ENCODE measurements at regions not wholly inside any gene's neighbourhood (a gene's known extent, or its start where the extent isn't known, plus 50 kb on each side); places are given as distances from the start of the nearest gene placed in this dataset.
"Not testable (repeated sequence)": the region's sequence is repeated elsewhere in the genome, so short reads cannot be mapped to it uniquely, and the experiment has no call there.

DNA sequence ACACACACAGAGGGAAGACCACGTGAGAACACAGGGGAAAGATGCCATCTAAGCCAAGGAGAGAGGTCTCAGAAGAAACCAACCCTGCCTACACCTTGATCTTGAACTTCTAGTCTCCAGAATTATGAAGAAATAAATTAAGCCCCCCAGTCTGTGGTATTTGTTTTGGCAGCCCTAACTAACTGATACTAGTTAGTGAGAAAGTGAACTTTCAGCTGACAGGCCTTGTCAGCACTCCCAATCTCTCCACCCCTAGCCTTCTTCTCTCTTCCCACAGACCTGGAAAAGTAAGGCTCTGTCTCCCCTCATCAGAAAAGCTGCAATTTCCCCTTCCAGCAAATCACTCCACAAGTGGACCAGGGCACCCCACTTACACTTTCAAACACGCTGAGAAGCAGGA is 108.6 kb upstream of the CDYL start:
- Mint-ChIP-seq H3K4me1 (no peaks in the 10 kb centered on the region), H3K9me3 (no peaks in the 10 kb centered on the region)

GRCh38 chr6:4666886-4667513 is 109.2 kb upstream of the CDYL start:
- no peaks in the 10 kb centered on the region for H3K36me3 Mint-ChIP-seq
- H3K27ac Mint-ChIP-seq, result no peak overlapping the region
- no peaks in the 10 kb centered on the region for H3K27me3 Mint-ChIP-seq
- no peak overlapping the region for H3K4me3 Mint-ChIP-seq
- no peaks in the 10 kb centered on the region for H3K4me1 Mint-ChIP-seq
- no peaks in the 10 kb centered on the region for H3K9me3 Mint-ChIP-seq

More for the DNA sequence above, 108.6 kb upstream of the CDYL start:
- no peaks in the 10 kb centered on the region for H3K27me3 Mint-ChIP-seq
- H3K36me3 Mint-ChIP-seq, result no peaks in the 10 kb centered on the region
- H3K27ac Mint-ChIP-seq, result no peak overlapping the region
- no peak overlapping the region for H3K4me3 Mint-ChIP-seq

DNA sequence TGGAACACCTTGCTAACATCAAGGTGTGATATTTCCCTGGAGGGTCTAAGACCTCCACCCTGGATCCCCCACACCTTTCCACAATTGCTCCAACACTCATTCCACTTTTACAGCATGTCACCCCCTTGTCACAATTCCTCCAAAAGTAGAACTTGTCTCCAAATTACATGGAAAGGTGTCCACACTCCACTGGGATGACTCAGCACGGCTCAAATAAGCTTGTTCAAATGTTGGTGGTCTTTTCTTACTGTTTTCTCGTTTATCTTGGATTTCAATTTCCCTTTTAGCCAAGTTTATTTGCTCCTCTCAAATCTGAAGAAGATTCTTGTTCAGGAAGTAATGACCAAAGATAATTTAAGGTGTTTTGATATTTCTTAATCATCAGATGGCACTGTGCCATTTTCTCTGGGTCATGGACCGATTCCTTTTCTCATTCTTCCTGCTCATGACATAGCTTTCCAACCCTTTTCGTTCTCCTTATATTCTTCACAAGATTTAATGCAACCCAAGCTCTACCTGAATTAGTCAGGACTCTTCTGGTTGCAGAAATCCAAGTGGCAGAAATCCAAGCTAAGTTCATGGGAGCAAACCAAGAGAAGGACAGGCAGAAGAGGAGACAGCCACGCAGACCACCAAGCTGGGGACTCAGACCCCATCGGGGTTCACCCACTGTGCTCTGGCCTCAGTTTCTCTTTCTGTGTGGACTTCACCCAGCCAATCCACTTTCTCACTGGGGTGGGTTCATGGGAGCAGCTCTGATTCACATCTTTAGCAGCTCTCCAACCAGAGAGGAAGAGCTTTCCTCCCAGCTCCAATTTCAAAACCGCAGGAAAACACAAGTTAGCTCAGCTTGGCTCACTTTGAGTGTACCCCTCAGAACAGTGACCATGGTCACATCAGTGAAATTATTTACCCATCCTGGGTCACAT is 110.5 kb upstream of the CDYL start:
- H3K9me3 Mint-ChIP-seq, result no peaks in the 10 kb centered on the region
- peaks cover 2% of the 10 kb centered on the region for H3K27me3 Mint-ChIP-seq
- H3K4me3 Mint-ChIP-seq, result no peak overlapping the region
- H3K27ac Mint-ChIP-seq, result no peak overlapping the region
- no peaks in the 10 kb centered on the region for H3K36me3 Mint-ChIP-seq
- no peaks in the 10 kb centered on the region for H3K4me1 Mint-ChIP-seq

DNA sequence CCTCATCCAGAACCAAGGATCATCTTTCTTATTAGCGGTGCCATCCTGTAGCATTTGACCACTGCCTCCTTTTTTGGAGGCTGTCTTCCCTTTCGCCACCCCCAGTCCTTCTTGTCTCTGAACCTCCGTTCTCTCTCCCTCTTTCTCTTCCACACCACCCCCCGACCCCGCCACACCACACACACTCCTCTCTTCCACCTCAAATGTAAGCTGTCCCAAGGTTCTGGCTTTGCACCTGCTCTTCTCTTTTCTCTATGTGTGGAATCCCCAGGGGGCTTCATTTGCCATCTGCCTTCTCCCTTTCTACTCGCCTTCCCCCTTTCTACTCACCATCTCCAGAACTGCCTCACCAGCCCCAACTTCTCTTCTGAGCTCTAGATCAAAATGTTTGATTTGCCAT is 111.3 kb upstream of the CDYL start:
- no peaks in the 10 kb centered on the region for H3K36me3 Mint-ChIP-seq
- H3K4me3 Mint-ChIP-seq, result no peak overlapping the region
- H3K9me3 Mint-ChIP-seq, result no peaks in the 10 kb centered on the region
- H3K27me3 Mint-ChIP-seq, result peaks cover 2% of the 10 kb centered on the region
- H3K27ac Mint-ChIP-seq, result no peak overlapping the region
- no peaks in the 10 kb centered on the region for H3K4me1 Mint-ChIP-seq

DNA sequence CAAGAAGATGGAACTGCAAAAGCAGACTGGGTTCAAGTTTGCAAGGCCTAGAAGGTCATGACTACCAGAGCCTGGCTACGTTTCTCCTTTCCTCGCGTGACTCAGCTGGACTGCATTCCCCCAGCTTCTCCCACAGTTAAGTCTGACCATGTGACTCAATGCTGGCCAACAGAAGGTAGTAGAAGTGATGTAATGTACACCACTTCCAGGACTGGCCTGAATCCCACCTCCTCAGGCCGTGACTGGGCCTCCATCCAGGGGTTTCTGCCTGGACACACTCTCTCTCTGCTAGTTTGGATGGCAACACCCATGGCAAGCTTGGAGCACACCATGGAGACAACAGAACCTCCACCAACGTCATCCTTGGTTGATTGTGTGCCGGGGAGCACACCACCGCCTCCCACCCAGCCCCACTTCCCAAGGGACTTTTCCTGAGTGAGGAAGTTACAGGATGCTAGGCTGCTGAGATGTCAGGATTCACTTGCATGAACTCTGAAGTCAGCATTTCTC is 112.0 kb upstream of the CDYL start:
- Mint-ChIP-seq H3K4me3 (no peak overlapping the region), H3K9me3 (no peaks in the 10 kb centered on the region), H3K36me3 (no peaks in the 10 kb centered on the region), H3K27ac (no peak overlapping the region), H3K4me1 (no peaks in the 10 kb centered on the region), H3K27me3 (peaks cover 2% of the 10 kb centered on the region)

DNA sequence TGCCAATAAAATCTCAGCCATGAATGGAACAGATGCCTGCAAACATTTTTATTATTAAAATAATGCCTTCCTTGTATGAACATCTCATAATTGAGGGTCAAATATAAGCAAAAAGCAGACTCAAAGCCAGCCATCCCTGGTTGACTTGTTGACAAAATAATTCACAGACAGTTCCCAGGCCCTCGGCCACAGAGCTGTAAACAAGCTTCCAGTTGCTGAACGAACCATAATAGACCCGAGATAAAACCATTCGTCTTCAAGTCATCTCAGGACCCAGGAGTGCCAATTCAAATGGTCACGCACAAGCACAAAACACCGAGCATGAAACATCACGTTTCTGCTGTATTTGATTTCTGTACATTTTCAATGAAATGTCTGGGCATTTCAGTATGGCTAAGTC is 113.3 kb upstream of the CDYL start:
- Mint-ChIP-seq H3K36me3 (no peaks in the 10 kb centered on the region), H3K27ac (no peak overlapping the region), H3K9me3 (no peaks in the 10 kb centered on the region), H3K27me3 (peaks cover 2% of the 10 kb centered on the region), H3K4me3 (no peak overlapping the region), H3K4me1 (no peaks in the 10 kb centered on the region)

- Mint-ChIP-seq H3K9me3 (no peaks in the 10 kb centered on the region), H3K27me3 (peaks cover 2% of the 10 kb centered on the region), H3K4me3 (no peak overlapping the region), H3K36me3 (no peaks in the 10 kb centered on the region), H3K4me1 (no peaks in the 10 kb centered on the region), H3K27ac (no peak overlapping the region)
Observed at GRCh38 chr6:4661391-4661790, 114.8 kb upstream of the CDYL start.

DNA sequence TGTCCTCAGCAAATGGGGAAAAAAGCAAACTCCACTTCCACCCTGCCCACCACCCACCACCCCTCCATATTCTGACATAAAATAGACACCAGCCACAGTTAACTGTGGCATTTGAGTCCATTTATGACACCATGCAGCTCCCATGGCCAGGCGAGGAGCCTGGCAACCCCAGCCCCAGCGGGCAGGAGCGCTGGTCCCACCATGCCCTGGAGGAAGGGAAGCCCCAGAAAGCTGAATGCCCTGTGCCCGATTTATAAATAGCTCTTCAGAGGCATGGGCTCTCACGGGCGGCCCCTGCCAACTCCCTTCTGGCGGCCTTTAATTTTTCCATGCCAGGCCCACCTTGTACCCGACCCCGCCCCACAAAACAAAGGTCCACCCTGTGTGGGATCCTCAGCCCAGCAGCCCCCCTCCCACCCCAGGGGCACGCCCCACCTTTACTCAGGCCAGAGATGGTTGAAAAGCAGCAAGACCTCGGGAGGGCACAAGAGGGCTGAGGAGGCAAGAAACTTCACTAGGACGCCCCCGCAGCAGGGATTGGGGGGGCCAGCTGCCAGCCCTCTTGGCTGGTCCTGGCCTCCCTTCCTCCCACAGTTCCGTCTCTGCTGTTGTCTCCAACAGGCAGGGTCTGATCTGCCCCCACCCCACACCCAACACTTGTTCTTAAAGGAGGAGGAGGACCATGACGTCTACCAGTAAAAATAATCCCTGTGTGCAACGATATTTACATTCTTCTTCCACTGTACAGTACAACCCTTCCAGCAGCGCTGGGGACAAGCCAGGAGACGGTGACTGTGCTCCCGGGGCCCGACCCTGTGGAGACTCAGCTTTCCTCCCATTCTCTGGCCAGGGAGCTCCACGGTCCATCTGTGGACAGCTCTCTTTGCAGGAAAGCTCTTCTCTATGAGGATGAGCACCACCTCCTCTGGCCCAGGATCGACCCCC is 115.6 kb upstream of the CDYL start:
- Mint-ChIP-seq H3K4me3 (no peak overlapping the region), H3K36me3 (no peaks in the 10 kb centered on the region), H3K27me3 (peaks cover 2% of the 10 kb centered on the region), H3K9me3 (no peaks in the 10 kb centered on the region), H3K27ac (no peak overlapping the region), H3K4me1 (no peaks in the 10 kb centered on the region)

DNA sequence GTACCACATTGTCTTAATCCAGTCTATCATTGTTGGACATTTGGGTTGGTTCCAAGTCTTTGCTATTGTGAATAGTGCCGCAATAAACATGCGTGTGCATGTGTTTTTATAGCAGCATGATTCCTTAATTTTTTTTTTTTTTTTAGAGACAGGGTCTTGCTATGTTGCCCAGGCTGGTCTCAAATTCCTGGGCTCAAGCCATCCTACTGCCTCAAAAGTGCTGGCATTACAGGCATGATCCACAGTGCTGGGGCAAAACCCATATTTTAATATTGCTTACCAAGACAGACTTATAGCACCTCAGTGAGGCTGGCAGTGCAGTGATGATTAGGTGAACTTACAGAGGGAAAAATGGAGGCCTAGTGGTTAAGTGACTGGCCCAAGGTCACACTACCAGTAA is 116.5 kb upstream of the CDYL start:
- H3K9me3 Mint-ChIP-seq, H3K27ac Mint-ChIP-seq, H3K4me3 Mint-ChIP-seq, H3K27me3 Mint-ChIP-seq, H3K36me3 Mint-ChIP-seq, H3K4me1 Mint-ChIP-seq: not testable (repeated sequence)

GRCh38 chr6:4658486-4658885 is 117.7 kb upstream of the CDYL start:
- H3K9me3 Mint-ChIP-seq, result no peaks in the 10 kb centered on the region
- H3K4me1 Mint-ChIP-seq, result no peaks in the 10 kb centered on the region
- H3K36me3 Mint-ChIP-seq, result peaks cover 2% of the 10 kb centered on the region
- H3K4me3 Mint-ChIP-seq, result no peak overlapping the region
- no peak overlapping the region for H3K27ac Mint-ChIP-seq
- H3K27me3 Mint-ChIP-seq, result peaks cover 5% of the 10 kb centered on the region

GRCh38 chr6:4656106-4656505 is 120.1 kb upstream of the CDYL start:
- no peak overlapping the region for H3K27ac Mint-ChIP-seq
- H3K9me3 Mint-ChIP-seq, result no peaks in the 10 kb centered on the region
- peaks cover 8% of the 10 kb centered on the region for H3K27me3 Mint-ChIP-seq
- no peak overlapping the region for H3K4me3 Mint-ChIP-seq
- no peaks in the 10 kb centered on the region for H3K4me1 Mint-ChIP-seq
- peaks cover 2% of the 10 kb centered on the region for H3K36me3 Mint-ChIP-seq

GRCh38 chr6:4655196-4656025 is 120.8 kb upstream of the CDYL start:
- Mint-ChIP-seq H3K36me3 (peaks cover 2% of the 10 kb centered on the region), H3K27ac (no peak overlapping the region), H3K4me1 (no peaks in the 10 kb centered on the region), H3K9me3 (no peaks in the 10 kb centered on the region), H3K27me3 (peaks cover 10% of the 10 kb centered on the region), H3K4me3 (no peak overlapping the region)

DNA sequence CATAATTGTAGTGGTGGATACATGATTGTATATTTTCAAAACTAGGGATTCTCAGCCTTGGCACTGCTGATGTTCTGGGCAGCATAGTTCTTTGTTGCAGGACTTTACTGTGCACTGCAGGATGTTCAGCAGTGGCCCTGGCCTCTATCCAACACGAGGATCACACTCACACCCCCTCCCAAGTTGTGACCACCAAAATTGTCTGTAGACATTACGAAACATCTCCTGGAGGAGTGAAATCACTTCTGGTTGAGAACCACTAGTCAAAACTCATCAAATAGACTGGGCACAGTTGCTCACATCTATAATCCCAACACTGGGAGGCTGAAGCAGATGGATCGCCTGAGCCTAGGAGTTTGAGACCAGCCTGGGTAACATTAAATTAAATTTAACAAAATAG is 123.1 kb upstream of the CDYL start:
- Mint-ChIP-seq H3K4me1 (no peaks in the 10 kb centered on the region), H3K27me3 (peaks cover 22% of the 10 kb centered on the region), H3K36me3 (peaks cover 2% of the 10 kb centered on the region), H3K4me3 (no peak overlapping the region), H3K9me3 (no peaks in the 10 kb centered on the region), H3K27ac (no peak overlapping the region)

- peaks cover 26% of the 10 kb centered on the region for H3K27me3 Mint-ChIP-seq
- no peak overlapping the region for H3K27ac Mint-ChIP-seq
- H3K9me3 Mint-ChIP-seq, result no peaks in the 10 kb centered on the region
- H3K4me3 Mint-ChIP-seq, result no peak overlapping the region
- H3K4me1 Mint-ChIP-seq, result peaks cover 4% of the 10 kb centered on the region
- peaks cover 2% of the 10 kb centered on the region for H3K36me3 Mint-ChIP-seq
Observed at GRCh38 chr6:4651831-4652467, 124.3 kb upstream of the CDYL start.
